OCI-M2 (cell line): ENCODE measurements at regions not wholly inside any gene's neighbourhood (a gene's known extent, or its start where the extent isn't known, plus 50 kb on each side); places are given as distances from the start of the nearest gene placed in this dataset.

Source experiments
- DNase-seq: peaks from one replicate; lab custom pipeline; 2025; ENCODE audit not compliant: unreplicated experiment; lab: John Stamatoyannopoulos, UW

GRCh38 chr11:122523846-122524805, 131.4 kb upstream of the UBASH3B start:
- DNase-seq: no peak

GRCh38 chr11:122521626-122522025, 133.9 kb upstream of the UBASH3B start:
- no peak for DNase-seq

GRCh38 chr11:122517403-122518379, 137.8 kb upstream of the UBASH3B start:
- no peak for DNase-seq

GRCh38 chr11:122516686-122517085, 138.8 kb upstream of the UBASH3B start:
- no peak for DNase-seq

GRCh38 chr11:122513997-122514396, 141.5 kb upstream of the UBASH3B start:
- DNase-seq: no peak

GRCh38 chr11:122513328-122513727, 142.2 kb upstream of the UBASH3B start:
- no peak for DNase-seq

GRCh38 chr11:122512688-122513087, 142.8 kb upstream of the UBASH3B start:
- no peak for DNase-seq

- DNase-seq: no peak
These were observed 145.6 kb upstream of the UBASH3B start for GRCh38 chr11:122509899-122510298.

GRCh38 chr11:122509091-122509490, 146.4 kb upstream of the UBASH3B start:
- DNase-seq: no peak

GRCh38 chr11:122505304-122506006, 150.1 kb upstream of the UBASH3B start:
- DNase-seq: no peak

GRCh38 chr11:122494221-122494620, 161.3 kb upstream of the UBASH3B start:
- DNase-seq: no peak

- DNase-seq: no peak
These were observed 164.0 kb upstream of the UBASH3B start for GRCh38 chr11:122491509-122491908.

- no peak for DNase-seq
These were observed 166.4 kb upstream of the UBASH3B start for GRCh38 chr11:122488892-122489706.

GRCh38 chr11:122487669-122488068, 167.9 kb upstream of the UBASH3B start:
- no peak for DNase-seq

- no peak for DNase-seq
These were observed 168.6 kb upstream of the UBASH3B start for GRCh38 chr11:122486793-122487495.

- no peak for DNase-seq
These were observed 176.5 kb upstream of the UBASH3B start for GRCh38 chr11:122478986-122479385.

GRCh38 chr11:122468965-122469364, 186.6 kb upstream of the UBASH3B start:
- no peak for DNase-seq

GRCh38 chr11:122463530-122463929, 192.0 kb upstream of the UBASH3B start:
- no peak for DNase-seq

GRCh38 chr11:122459064-122459463, 196.5 kb upstream of the UBASH3B start:
- DNase-seq: no peak
